GM21825 (cell line): ENCODE measurements at regions not wholly inside any gene's neighbourhood (a gene's known extent, or its start where the extent isn't known, plus 50 kb on each side); places are given as distances from the start of the nearest gene placed in this dataset.
"Not testable (repeated sequence)": the region's sequence is repeated elsewhere in the genome, so short reads cannot be mapped to it uniquely, and the experiment has no call there.

ENCODE experiments used
- ATAC-seq: cut with Tn5 transposase; IDR thresholded peaks from one replicate; pipeline ENCODE4 v1.9.1; 2021; ENCODE audit warnings: mild to moderate bottlenecking, moderate library complexity; ENCODE audit not compliant: unreplicated experiment

- no peak for ATAC-seq
Measured at GRCh38 chr5:74464512-74465209, 175.9 kb downstream of the ENC1 start.

- no peak for ATAC-seq
Measured at GRCh38 chr5:74462356-74462755, 178.2 kb downstream of the ENC1 start.

- no peak for ATAC-seq
Measured at GRCh38 chr5:74461251-74461650, 179.3 kb downstream of the ENC1 start.

GRCh38 chr5:74460694-74461093, 179.8 kb downstream of the ENC1 start:
- ATAC-seq = no peak

GRCh38 chr5:74459984-74460383, 180.5 kb downstream of the ENC1 start:
- ATAC-seq = no peak

- ATAC-seq = no peak
Measured at GRCh38 chr5:74457876-74458275, 182.7 kb downstream of the ENC1 start.

GRCh38 chr5:74454263-74455030, 186.1 kb downstream of the ENC1 start:
- ATAC-seq = no peak

- no peak for ATAC-seq
Measured at GRCh38 chr5:74452856-74453255, 187.7 kb downstream of the ENC1 start.

- no peak for ATAC-seq
Measured at GRCh38 chr5:74450095-74450494, 190.4 kb downstream of the ENC1 start.

- ATAC-seq = no peak
Measured at GRCh38 chr5:74446725-74447241, 193.7 kb downstream of the ENC1 start.

GRCh38 chr5:74442466-74442865, 198.1 kb downstream of the ENC1 start:
- ATAC-seq = no peak

- no peak for ATAC-seq
Measured at GRCh38 chr5:74441616-74442015, 198.9 kb downstream of the ENC1 start.

GRCh38 chr5:74440341-74440740, 200.2 kb downstream of the ENC1 start:
- no peak for ATAC-seq

GRCh38 chr5:74437870-74438269, 202.7 kb downstream of the ENC1 start:
- ATAC-seq = not testable (repeated sequence)

- no peak for ATAC-seq
Measured at GRCh38 chr5:74433896-74434829, 206.4 kb downstream of the ENC1 start.

GRCh38 chr5:74433255-74433895, 207.2 kb downstream of the ENC1 start:
- no peak for ATAC-seq

GRCh38 chr5:74432721-74433120, 207.8 kb downstream of the ENC1 start:
- ATAC-seq = no peak

GRCh38 chr5:74432216-74432615, 208.3 kb downstream of the ENC1 start:
- ATAC-seq = no peak

- no peak for ATAC-seq
Measured at GRCh38 chr5:74431290-74431669, 209.2 kb downstream of the ENC1 start.

- ATAC-seq = no peak
Measured at GRCh38 chr5:74430631-74431289, 209.8 kb downstream of the ENC1 start.
